HUES6 (cell line): ENCODE measurements at regions not wholly inside any gene's neighbourhood (a gene's known extent, or its start where the extent isn't known, plus 50 kb on each side); places are given as distances from the start of the nearest gene placed in this dataset.
"Not testable (repeated sequence)": the region's sequence is repeated elsewhere in the genome, so short reads cannot be mapped to it uniquely, and the experiment has no call there.

Source experiments
- H3K27ac ChIP-seq: 2 replicates; pipeline ENCODE4 v1.7.0; 2013; ENCODE audit warnings: low read depth, mild to moderate bottlenecking, low read length, inconsistent platforms
- H3K27me3 ChIP-seq: 2 replicates; pipeline ENCODE4 v1.6.1; 2013; ENCODE audit warnings: low read length; ENCODE audit not compliant: control insufficient read depth, insufficient read depth
- H3K36me3 ChIP-seq: 2 replicates; pipeline ENCODE4 v1.6.1; 2013; ENCODE audit warnings: low read length; ENCODE audit not compliant: control insufficient read depth, insufficient read depth
- H3K4me1 ChIP-seq: 2 replicates; pipeline ENCODE4 v1.6.1; 2013; ENCODE audit warnings: low read length; ENCODE audit not compliant: control insufficient read depth, insufficient read depth
- H3K4me3 ChIP-seq: 2 replicates; pipeline ENCODE4 v1.5.1; 2013; ENCODE audit warnings: low read depth, low read length
- H3K9ac ChIP-seq: one replicate; pipeline ENCODE4 v1.6.1; 2013; ENCODE audit warnings: mild to moderate bottlenecking, low read length
- H3K9me3 ChIP-seq: 2 replicates; pipeline ENCODE4 v1.6.1; 2013; ENCODE audit warnings: low read depth, low read length; ENCODE audit not compliant: control insufficient read depth, insufficient read depth

DNA sequence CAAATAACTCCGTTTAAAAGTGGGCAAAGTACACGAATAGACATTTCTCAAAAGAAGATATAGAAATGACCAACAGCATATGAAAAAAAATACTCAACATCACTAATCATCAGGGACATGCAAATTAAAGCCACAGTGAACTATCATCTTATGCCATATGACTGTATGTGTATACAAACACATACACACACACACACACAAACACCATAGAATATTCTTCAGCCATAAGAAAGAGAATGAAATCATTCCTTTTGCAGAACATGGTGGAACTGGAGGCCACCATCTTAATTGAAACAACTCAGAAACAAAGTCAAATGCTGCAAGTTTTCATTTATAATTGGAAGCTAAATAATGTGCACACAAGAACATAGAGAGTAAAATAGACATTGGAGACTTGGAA is 1019.4 kb downstream of the KCNMA1 start:
- H3K4me3 ChIP-seq: no peak overlapping the region
- no peaks in the 10 kb centered on the region for H3K36me3 ChIP-seq
- H3K27me3 ChIP-seq: no peaks in the 10 kb centered on the region
- peaks cover 6% of the 10 kb centered on the region; the same call in 1 of the 2 replicates for H3K9me3 ChIP-seq
- no peak overlapping the region for H3K9ac ChIP-seq
- no peaks in the 10 kb centered on the region for H3K4me1 ChIP-seq
- no peak overlapping the region for H3K27ac ChIP-seq

DNA sequence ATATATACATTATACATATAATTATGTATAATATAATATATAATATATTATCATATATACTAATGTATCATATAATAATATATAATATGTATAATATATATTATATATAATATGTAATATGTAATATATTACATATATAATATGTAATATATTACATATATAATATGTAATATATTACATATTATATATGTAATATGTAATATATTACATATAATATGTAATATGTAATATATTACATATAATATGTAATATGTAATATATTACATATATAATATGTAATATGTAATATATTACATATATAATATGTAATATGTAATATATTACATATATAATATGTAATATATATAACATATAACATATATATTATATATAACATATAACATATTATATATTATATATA is 1020.9 kb downstream of the KCNMA1 start:
- H3K27ac ChIP-seq, H3K36me3 ChIP-seq, H3K9ac ChIP-seq, H3K9me3 ChIP-seq, H3K4me1 ChIP-seq, H3K4me3 ChIP-seq, H3K27me3 ChIP-seq: not testable (repeated sequence)

DNA sequence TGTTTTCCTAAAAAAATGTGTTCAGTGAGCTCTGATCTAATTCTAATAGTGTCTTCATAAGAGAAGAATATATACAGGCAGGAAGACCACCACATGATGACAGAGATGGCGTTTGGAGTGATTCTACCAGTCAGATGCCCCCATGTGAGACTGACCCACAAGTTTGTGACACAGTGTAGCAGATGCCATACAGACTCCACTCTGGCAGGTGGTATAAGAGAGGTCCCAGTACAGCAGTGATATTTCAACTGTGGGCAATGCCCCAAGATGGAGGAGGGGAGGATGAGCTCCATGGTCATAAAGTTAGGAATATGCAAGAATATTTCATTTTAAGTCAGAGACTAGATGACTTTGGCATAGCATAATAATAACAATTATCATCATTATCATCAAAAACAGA is 1022.6 kb downstream of the KCNMA1 start:
- H3K9me3 ChIP-seq: peaks cover 6% of the 10 kb centered on the region; the same call in 1 of the 2 replicates
- H3K9ac ChIP-seq: no peak overlapping the region
- no peaks in the 10 kb centered on the region for H3K27me3 ChIP-seq
- no peaks in the 10 kb centered on the region for H3K36me3 ChIP-seq
- H3K27ac ChIP-seq: no peak overlapping the region
- no peak overlapping the region for H3K4me3 ChIP-seq
- H3K4me1 ChIP-seq: no peaks in the 10 kb centered on the region
